HG02642 (cell line): ENCODE measurements at regions not wholly inside any gene's neighbourhood (a gene's known extent, or its start where the extent isn't known, plus 50 kb on each side); places are given as distances from the start of the nearest gene placed in this dataset.
"Not testable (repeated sequence)": the region's sequence is repeated elsewhere in the genome, so short reads cannot be mapped to it uniquely, and the experiment has no call there.

Source experiments
- ATAC-seq: cut with Tn5 transposase; IDR thresholded peaks from one replicate; pipeline ENCODE4 v1.9.1; 2021; ENCODE audit warnings: mild to moderate bottlenecking; ENCODE audit not compliant: unreplicated experiment, poor library complexity

- no peak for ATAC-seq
These were observed 151.5 kb upstream of the C2CD4B start for GRCh38 chr15:62316413-62317060.

DNA sequence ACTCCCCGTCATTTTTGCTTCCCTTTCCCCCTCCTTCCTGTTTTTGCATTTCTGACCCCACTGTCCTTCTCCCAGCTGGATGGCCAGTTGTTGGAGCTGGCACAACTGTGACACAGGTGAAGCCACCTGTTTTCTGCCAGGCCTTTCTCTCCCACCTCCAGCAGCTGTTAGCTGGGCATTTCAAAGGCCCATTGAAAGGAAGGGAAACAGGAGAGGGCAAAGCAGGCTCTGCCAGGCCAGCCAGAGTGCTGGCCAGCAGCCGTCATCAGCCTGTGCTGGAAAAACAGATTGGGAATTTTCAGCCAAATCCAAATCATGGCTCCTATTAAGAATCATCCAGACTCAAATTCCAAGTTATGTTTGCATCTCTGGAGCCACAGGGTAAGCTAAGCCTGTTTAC lies 155.2 kb upstream of the C2CD4B start:
- no peak for ATAC-seq

- ATAC-seq = no peak
These were observed 158.3 kb upstream of the C2CD4B start for GRCh38 chr15:62323353-62323890.

- ATAC-seq = no peak
These were observed 159.3 kb upstream of the C2CD4B start for GRCh38 chr15:62324382-62324781.

- ATAC-seq = no peak
These were observed 160.5 kb upstream of the C2CD4B start for GRCh38 chr15:62325597-62325996.

GRCh38 chr15:62326460-62327011 lies 161.5 kb upstream of the C2CD4B start:
- no peak for ATAC-seq

DNA sequence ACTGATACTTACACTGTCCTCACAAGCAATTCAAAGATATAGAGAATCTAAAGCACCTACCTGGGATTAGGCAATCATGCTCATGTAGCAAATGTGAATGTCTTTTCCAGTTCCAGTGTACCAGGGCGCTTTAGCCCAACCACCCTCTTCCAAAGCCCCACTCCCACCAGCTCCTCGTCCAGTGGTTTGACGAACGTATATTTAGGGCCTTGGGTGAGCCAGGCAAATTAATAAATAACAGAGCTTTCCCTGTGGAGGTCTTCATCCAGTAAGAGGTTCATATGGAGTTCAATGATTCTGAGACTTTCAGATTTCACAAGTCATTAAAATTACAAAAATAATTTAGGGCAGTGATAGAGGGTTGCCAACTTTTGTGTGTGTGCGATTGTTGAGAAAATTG lies 162.3 kb upstream of the C2CD4B start:
- no peak for ATAC-seq

GRCh38 chr15:62332472-62332871 lies 167.4 kb upstream of the C2CD4B start:
- ATAC-seq = not testable (repeated sequence)

DNA sequence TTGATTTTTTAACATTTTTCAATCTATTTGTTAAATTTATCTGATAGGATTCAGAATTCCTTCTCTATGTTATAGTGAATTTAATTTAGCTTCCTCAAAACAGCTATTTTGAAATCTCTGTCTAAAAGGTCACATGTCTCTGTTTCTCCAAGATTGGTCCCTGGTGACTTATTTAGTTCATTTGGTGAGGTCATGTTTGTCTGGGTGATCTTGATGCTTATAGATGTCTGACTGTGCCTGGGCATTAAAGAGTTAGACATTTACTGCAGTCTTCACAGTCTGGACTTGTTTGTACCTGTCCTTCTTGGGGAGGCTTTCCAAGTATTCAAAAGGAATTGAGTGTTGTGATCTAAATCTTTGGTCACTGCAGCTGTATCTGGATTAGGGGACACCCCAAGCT lies 169.5 kb upstream of the C2CD4B start:
- no peak for ATAC-seq

DNA sequence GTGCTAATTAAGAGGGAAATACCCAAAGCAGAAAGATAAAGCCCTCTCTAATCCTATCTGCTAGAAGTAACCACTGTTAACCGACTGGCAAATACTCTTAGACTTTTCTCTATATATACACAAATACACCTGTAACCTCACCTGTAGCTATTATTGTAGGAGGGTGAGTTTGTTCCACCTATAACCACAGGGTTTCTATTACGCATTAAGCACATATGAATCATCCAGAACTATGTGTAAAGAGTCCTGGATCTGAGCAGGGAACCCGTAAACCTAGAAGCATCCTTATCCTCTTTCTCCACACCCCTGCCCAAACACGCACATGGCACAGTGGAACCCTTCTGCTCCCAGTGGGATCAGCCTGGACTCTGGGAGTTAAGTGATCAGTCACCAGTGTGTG lies 172.8 kb upstream of the C2CD4B start:
- ATAC-seq = no peak

DNA sequence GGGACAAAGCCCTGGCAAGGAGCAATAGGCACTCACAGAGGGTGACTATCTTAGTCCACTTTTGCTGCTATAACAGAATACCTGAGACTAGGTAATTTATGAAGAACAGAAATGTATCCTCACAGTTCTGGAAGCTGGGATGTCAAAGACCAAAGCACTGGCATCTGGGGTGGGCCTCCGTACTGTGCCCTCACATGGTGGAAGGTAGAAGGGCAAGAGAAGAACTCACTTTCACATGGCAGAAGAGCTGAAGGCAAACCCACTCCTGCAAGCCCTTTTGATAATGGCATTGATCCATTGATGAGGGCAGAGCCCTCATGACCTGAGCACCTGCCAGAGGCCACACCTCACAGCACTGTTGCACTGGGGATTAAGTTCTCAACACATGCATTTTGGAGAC lies 173.4 kb upstream of the C2CD4B start:
- ATAC-seq = no peak

GRCh38 chr15:62342959-62343358 lies 177.9 kb upstream of the C2CD4B start:
- no peak for ATAC-seq

DNA sequence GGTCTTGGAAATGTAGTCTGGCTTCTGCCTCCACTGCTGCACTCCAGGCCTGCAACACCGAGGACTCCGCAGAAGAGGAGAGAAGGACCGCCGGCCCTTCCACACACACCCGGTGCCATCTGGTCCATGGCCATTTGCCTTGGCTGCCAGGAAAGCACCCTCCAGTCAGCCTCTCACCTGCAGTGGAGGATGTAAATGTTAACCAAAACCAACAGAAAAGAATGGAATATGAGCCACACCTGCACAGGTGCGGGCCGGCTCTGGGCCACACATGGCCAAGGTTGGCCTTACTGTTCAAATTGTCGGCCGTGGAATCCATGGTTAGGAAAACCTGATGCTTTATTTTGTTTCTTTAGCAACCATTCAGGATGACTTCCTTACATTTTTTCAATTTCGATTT lies 178.3 kb upstream of the C2CD4B start:
- ATAC-seq = no peak

GRCh38 chr15:62344806-62345539 lies 179.9 kb upstream of the C2CD4B start:
- ATAC-seq = peak; percentile 71

GRCh38 chr15:62346168-62346567 lies 181.1 kb upstream of the C2CD4B start:
- no peak for ATAC-seq

DNA sequence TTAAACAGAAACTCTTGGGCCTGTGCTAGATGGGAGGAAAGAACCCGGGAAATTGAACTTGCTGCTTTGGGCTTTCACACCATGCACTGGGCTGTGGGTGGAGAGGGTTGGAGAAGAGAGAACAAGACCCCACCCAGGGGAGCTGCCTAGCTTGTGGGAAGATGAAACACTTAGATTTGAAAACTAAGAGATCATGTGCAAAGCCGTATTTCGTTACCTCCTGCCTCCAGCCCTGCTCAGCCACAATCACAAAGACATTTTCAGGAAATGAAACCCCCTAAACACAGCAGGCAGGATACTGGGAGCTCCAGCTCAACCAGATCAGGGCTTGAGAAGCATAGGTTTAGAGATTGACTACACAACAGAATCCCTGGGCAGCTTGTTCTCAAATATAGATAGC lies 183.0 kb upstream of the C2CD4B start:
- ATAC-seq = no peak

- ATAC-seq = no peak
These were observed 183.5 kb upstream of the C2CD4B start for GRCh38 chr15:62348623-62349022.

GRCh38 chr15:62352817-62353216 lies 187.7 kb upstream of the C2CD4B start:
- no peak for ATAC-seq

DNA sequence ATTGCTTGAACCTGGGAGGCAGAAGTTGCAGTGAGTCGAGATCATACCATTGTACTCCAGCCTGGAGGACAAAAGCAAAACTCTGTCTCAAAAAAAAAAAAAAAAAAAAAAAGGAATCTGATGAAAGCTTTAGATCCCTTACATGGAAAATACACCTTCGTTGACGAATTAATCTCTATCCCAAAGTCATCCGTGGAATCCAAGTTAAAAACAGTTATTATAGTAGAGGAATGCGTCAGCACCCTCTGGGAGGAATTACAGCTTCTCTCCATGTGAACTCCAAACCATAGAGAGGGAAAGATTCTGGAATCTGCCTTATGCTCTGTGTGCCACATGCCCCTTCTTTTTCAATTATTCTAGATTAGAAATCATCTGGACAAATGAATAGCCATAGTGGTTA lies 192.3 kb upstream of the C2CD4B start:
- no peak for ATAC-seq

GRCh38 chr15:62359416-62359815 lies 194.3 kb upstream of the C2CD4B start:
- ATAC-seq = no peak

- ATAC-seq = no peak
These were observed 195.4 kb upstream of the C2CD4B start for GRCh38 chr15:62360332-62361097.
